ENCODE measurements at regions not wholly inside any gene's neighbourhood (a gene's known extent, or its start where the extent isn't known, plus 50 kb on each side); places are given as distances from the start of the nearest gene placed in this dataset.
"Not testable (repeated sequence)": the region's sequence is repeated elsewhere in the genome, so short reads cannot be mapped to it uniquely, and the experiment has no call there.

DNA sequence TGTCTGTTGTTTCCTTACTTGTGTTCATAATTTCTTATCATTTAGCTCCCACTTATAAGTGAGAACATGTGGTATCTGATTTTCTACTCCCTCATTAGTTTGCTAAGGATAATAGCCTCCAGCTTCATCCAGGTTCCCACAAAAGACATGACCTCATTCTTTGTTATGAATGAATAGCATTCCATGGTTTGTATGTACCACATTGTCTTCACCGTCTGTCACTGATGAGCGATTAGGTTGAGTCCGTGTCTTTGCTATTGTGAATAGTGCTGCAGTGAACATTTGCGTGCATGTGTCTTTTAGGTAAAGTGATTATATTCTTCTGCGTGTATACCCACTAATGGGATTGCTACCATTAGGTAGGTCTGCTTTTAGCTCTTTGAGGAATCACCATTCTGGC lies 624.3 kb upstream of the EPHA5 start:
- no peak overlapping the region for H3K4me3 ChIP-seq (ENCODE audit: low read length)
- no peaks in the 10 kb centered on the region for H3K27me3 ChIP-seq (ENCODE audit: control insufficient read depth, insufficient read depth, low read length)
- H3K9ac ChIP-seq (ENCODE audit: low read length) = no peak overlapping the region
- no peak overlapping the region for H3K27ac ChIP-seq (ENCODE audit: low read length)
- no peaks in the 10 kb centered on the region for H3K36me3 ChIP-seq (ENCODE audit: control insufficient read depth, low read depth, low read length)
- H3K4me1 ChIP-seq (ENCODE audit: control insufficient read depth, low read depth, low read length) = peaks cover 6% of the 10 kb centered on the region
- no peaks in the 10 kb centered on the region for H3K9me3 ChIP-seq (ENCODE audit: control insufficient read depth, low read depth, low read length)

- H3K27ac ChIP-seq (ENCODE audit: low read length) = no peak overlapping the region
- no peak overlapping the region for H3K9ac ChIP-seq (ENCODE audit: low read length)
- H3K36me3 ChIP-seq (ENCODE audit: control insufficient read depth, low read depth, low read length) = no peaks in the 10 kb centered on the region
- H3K9me3 ChIP-seq (ENCODE audit: control insufficient read depth, low read depth, low read length) = no peaks in the 10 kb centered on the region
- no peaks in the 10 kb centered on the region for H3K27me3 ChIP-seq (ENCODE audit: control insufficient read depth, insufficient read depth, low read length)
- no peaks in the 10 kb centered on the region for H3K4me1 ChIP-seq (ENCODE audit: control insufficient read depth, low read depth, low read length)
- H3K4me3 ChIP-seq (ENCODE audit: low read length) = no peak overlapping the region
Observed at GRCh38 chr4:66284991-66285451, 614.7 kb upstream of the EPHA5 start.

DNA sequence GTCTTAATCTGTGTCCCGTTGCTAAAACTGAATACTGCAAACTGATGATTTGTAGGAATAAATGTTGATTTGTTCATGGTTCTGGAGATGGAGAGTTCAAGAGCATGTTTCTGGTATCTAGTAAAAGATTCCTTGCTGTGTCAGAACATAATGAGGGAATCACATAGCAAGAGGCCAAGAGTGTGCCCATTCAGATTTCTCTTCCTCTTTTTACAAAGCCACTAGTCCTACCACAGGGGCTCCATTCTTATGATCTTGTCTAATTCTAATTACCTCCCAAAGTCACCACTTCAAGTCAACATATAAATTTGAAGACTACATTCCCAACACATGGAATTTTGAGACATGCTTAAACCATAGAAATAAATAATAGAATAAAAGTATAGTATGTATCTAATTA lies 608.8 kb upstream of the EPHA5 start:
- Histone ChIP-seq H3K4me3 (ENCODE audit: low read length) (no peak overlapping the region), H3K9ac (ENCODE audit: low read length) (no peak overlapping the region), H3K27ac (ENCODE audit: low read length) (no peak overlapping the region), H3K27me3 (ENCODE audit: control insufficient read depth, insufficient read depth, low read length) (no peaks in the 10 kb centered on the region), H3K4me1 (ENCODE audit: control insufficient read depth, low read depth, low read length) (no peaks in the 10 kb centered on the region), H3K9me3 (ENCODE audit: control insufficient read depth, low read depth, low read length) (no peaks in the 10 kb centered on the region), H3K36me3 (ENCODE audit: control insufficient read depth, low read depth, low read length) (no peaks in the 10 kb centered on the region)

DNA sequence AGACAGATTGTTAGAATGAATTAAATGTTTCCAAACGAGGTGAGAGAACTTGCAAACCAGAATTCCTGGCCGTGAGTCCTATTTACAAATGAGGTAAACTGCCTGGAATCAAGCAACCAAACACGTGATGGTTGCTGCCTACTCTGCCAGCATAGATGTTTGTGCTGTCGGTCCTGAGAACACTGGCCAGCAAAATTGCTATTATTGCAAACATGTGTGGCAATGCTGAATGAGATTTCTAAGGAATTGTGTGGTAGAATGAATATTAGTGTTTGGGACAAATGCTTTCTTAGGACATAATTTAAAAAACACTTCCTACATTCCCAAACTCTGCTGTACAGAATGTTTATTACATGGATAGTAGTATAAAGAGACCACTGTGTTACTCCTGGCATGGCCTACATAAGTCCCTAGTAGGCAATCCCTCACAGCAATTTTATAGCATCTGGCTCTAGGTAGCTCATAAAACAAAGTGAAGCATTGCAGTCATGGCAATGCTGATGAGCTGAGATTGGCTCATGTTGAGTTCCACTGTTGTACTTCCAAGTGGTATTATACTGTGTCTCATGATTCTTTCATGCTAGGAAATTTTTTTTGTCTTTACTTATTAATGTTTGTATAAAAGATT lies 605.2 kb upstream of the EPHA5 start:
- no peaks in the 10 kb centered on the region for H3K36me3 ChIP-seq (ENCODE audit: control insufficient read depth, low read depth, low read length)
- no peak overlapping the region for H3K4me3 ChIP-seq (ENCODE audit: low read length)
- H3K9me3 ChIP-seq (ENCODE audit: control insufficient read depth, low read depth, low read length) = peaks cover 4% of the 10 kb centered on the region
- no peaks in the 10 kb centered on the region for H3K27me3 ChIP-seq (ENCODE audit: control insufficient read depth, insufficient read depth, low read length)
- H3K27ac ChIP-seq (ENCODE audit: low read length) = no peak overlapping the region
- H3K9ac ChIP-seq (ENCODE audit: low read length) = no peak overlapping the region
- H3K4me1 ChIP-seq (ENCODE audit: control insufficient read depth, low read depth, low read length) = no peaks in the 10 kb centered on the region

DNA sequence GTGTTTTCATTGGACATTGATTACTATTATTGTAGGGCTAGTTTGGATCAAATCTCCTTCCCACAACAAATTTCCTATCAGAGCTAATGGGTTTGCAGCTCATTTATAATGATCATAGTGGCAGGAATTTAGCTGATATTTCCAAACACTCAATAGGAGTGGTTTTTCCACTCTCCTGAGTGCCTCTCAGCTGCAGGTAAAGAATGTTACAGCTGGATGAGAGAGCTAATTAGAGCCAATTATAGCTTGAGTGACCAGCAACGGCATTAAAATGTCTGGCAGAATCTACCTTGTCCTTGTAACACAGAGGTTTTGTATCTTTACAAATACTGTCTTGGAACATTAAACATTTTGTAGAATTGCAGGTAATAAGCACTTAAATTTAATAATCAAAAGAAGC lies 602.8 kb upstream of the EPHA5 start:
- Histone ChIP-seq H3K4me3 (ENCODE audit: low read length) (no peak overlapping the region), H3K36me3 (ENCODE audit: control insufficient read depth, low read depth, low read length) (no peaks in the 10 kb centered on the region), H3K9me3 (ENCODE audit: control insufficient read depth, low read depth, low read length) (peaks cover 4% of the 10 kb centered on the region), H3K27me3 (ENCODE audit: control insufficient read depth, insufficient read depth, low read length) (no peaks in the 10 kb centered on the region), H3K9ac (ENCODE audit: low read length) (no peak overlapping the region), H3K4me1 (ENCODE audit: control insufficient read depth, low read depth, low read length) (no peaks in the 10 kb centered on the region), H3K27ac (ENCODE audit: low read length) (no peak overlapping the region)

DNA sequence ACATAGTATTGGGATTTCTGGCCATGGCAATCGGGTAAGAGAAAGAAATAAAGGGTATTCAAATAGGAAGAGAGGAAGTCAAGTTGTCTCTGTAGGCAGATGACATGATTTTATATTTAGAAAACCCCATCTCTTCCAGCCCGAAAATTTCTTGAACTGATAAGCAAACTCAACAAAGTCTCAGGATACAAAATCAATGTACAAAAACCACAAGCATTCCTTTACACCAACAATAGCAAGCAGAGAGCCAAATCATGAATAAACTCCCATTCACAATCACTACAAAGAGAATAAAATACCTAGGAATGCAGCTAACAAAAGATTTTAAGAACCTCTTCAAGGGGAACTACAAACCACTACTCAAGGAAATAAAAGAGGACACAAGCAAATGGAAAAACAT lies 600.1 kb upstream of the EPHA5 start:
- H3K27me3 ChIP-seq (ENCODE audit: control insufficient read depth, insufficient read depth, low read length); H3K27ac ChIP-seq (ENCODE audit: low read length); H3K9me3 ChIP-seq (ENCODE audit: control insufficient read depth, low read depth, low read length); H3K4me3 ChIP-seq (ENCODE audit: low read length); H3K36me3 ChIP-seq (ENCODE audit: control insufficient read depth, low read depth, low read length); H3K4me1 ChIP-seq (ENCODE audit: control insufficient read depth, low read depth, low read length); H3K9ac ChIP-seq (ENCODE audit: low read length): not testable (repeated sequence)

- not testable (repeated sequence) for H3K4me1 ChIP-seq (ENCODE audit: control insufficient read depth, low read depth, low read length); H3K9me3 ChIP-seq (ENCODE audit: control insufficient read depth, low read depth, low read length); H3K27ac ChIP-seq (ENCODE audit: low read length); H3K36me3 ChIP-seq (ENCODE audit: control insufficient read depth, low read depth, low read length); H3K27me3 ChIP-seq (ENCODE audit: control insufficient read depth, insufficient read depth, low read length); H3K9ac ChIP-seq (ENCODE audit: low read length); H3K4me3 ChIP-seq (ENCODE audit: low read length)
Observed at GRCh38 chr4:66266554-66266953, 596.3 kb upstream of the EPHA5 start.

- Histone ChIP-seq H3K9me3 (ENCODE audit: control insufficient read depth, low read depth, low read length) (peaks cover 3% of the 10 kb centered on the region), H3K9ac (ENCODE audit: low read length) (no peak overlapping the region), H3K27ac (ENCODE audit: low read length) (no peak overlapping the region), H3K36me3 (ENCODE audit: control insufficient read depth, low read depth, low read length) (no peaks in the 10 kb centered on the region), H3K27me3 (ENCODE audit: control insufficient read depth, insufficient read depth, low read length) (no peaks in the 10 kb centered on the region), H3K4me3 (ENCODE audit: low read length) (no peak overlapping the region), H3K4me1 (ENCODE audit: control insufficient read depth, low read depth, low read length) (no peaks in the 10 kb centered on the region)
Observed at GRCh38 chr4:66266035-66266434, 595.7 kb upstream of the EPHA5 start.

- H3K4me1 ChIP-seq (ENCODE audit: control insufficient read depth, low read depth, low read length) = no peaks in the 10 kb centered on the region
- no peak overlapping the region for H3K9ac ChIP-seq (ENCODE audit: low read length)
- H3K4me3 ChIP-seq (ENCODE audit: low read length) = no peak overlapping the region
- no peaks in the 10 kb centered on the region for H3K36me3 ChIP-seq (ENCODE audit: control insufficient read depth, low read depth, low read length)
- no peak overlapping the region for H3K27ac ChIP-seq (ENCODE audit: low read length)
- no peaks in the 10 kb centered on the region for H3K9me3 ChIP-seq (ENCODE audit: control insufficient read depth, low read depth, low read length)
- no peaks in the 10 kb centered on the region for H3K27me3 ChIP-seq (ENCODE audit: control insufficient read depth, insufficient read depth, low read length)
Observed at GRCh38 chr4:66252291-66252690, 582.0 kb upstream of the EPHA5 start.

DNA sequence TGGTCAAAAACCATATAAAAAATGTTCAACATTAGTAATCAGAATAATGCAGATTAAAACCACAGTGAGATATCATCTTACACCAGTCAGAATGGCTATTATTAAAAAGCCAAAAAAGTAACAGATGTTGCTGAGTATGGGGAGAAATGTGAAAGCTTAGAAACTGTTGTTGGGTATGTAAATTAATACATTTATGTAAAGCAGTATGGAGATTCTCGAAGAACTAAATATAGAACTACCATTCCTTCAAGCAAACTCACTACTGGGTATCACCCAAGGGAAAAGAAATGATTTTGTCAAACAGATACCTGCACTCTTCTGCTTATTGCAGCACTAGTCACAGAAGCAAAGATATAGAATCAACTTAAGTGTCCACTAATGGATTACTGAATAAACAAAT lies 576.4 kb upstream of the EPHA5 start:
- no peaks in the 10 kb centered on the region for H3K9me3 ChIP-seq (ENCODE audit: control insufficient read depth, low read depth, low read length)
- no peaks in the 10 kb centered on the region for H3K4me1 ChIP-seq (ENCODE audit: control insufficient read depth, low read depth, low read length)
- no peak overlapping the region for H3K9ac ChIP-seq (ENCODE audit: low read length)
- H3K4me3 ChIP-seq (ENCODE audit: low read length) = no peak overlapping the region
- H3K27ac ChIP-seq (ENCODE audit: low read length) = no peak overlapping the region
- H3K36me3 ChIP-seq (ENCODE audit: control insufficient read depth, low read depth, low read length) = no peaks in the 10 kb centered on the region
- H3K27me3 ChIP-seq (ENCODE audit: control insufficient read depth, insufficient read depth, low read length) = no peaks in the 10 kb centered on the region

- no peak overlapping the region for H3K27ac ChIP-seq (ENCODE audit: low read length)
- no peaks in the 10 kb centered on the region for H3K36me3 ChIP-seq (ENCODE audit: control insufficient read depth, low read depth, low read length)
- H3K27me3 ChIP-seq (ENCODE audit: control insufficient read depth, insufficient read depth, low read length) = no peaks in the 10 kb centered on the region
- H3K4me3 ChIP-seq (ENCODE audit: low read length) = no peak overlapping the region
- H3K4me1 ChIP-seq (ENCODE audit: control insufficient read depth, low read depth, low read length) = no peaks in the 10 kb centered on the region
- no peak overlapping the region for H3K9ac ChIP-seq (ENCODE audit: low read length)
- no peaks in the 10 kb centered on the region for H3K9me3 ChIP-seq (ENCODE audit: control insufficient read depth, low read depth, low read length)
Observed at GRCh38 chr4:66235876-66236275, 565.6 kb upstream of the EPHA5 start.

DNA sequence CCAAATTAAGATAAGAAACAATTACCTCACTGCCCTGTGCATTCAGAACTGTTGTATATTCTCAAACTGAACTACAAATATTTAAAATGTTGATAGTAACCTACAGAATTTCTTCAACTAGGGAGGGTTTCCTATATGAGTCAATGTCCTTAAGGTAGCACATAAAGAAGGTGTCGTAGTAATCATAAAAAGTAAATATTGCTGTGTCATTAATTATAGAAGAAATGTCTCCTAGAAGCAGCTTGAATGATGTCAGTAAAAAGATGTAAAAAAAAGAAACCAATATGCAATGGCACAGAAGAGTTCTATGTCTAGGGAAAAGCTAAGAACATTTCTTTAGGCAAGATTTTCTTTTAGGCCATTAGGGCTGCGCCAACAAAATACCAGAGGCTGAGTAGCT lies 559.6 kb upstream of the EPHA5 start:
- Histone ChIP-seq H3K4me3 (ENCODE audit: low read length) (no peak overlapping the region), H3K36me3 (ENCODE audit: control insufficient read depth, low read depth, low read length) (no peaks in the 10 kb centered on the region), H3K4me1 (ENCODE audit: control insufficient read depth, low read depth, low read length) (no peaks in the 10 kb centered on the region), H3K9ac (ENCODE audit: low read length) (no peak overlapping the region), H3K27me3 (ENCODE audit: control insufficient read depth, insufficient read depth, low read length) (no peaks in the 10 kb centered on the region), H3K27ac (ENCODE audit: low read length) (no peak overlapping the region), H3K9me3 (ENCODE audit: control insufficient read depth, low read depth, low read length) (no peaks in the 10 kb centered on the region)

Measured in iPS-18a (cell line).